K562 (cell line): ENCODE measurements at regions not wholly inside any gene's neighbourhood (a gene's known extent, or its start where the extent isn't known, plus 50 kb on each side); places are given as distances from the start of the nearest gene placed in this dataset.

Source experiments
- ADNP ChIP-seq: fragments of 200-800 bp; sonication (Bioruptor generic); IDR thresholded peaks from 2 replicates; pipeline ENCODE4 v1.6.1; 2016; ENCODE audit warnings: missing genetic modification characterization, missing compliant biosample characterization
- BRF2 ChIP-seq: IDR thresholded peaks from 3 replicates; pipeline ENCODE4 v1.6.1; 2011; ENCODE audit warnings: borderline replicate concordance, mild to moderate bottlenecking; ENCODE audit not compliant: insufficient read length, insufficient read depth
- CHAMP1 ChIP-seq: fragments of 450-650 bp; IDR thresholded peaks from 2 replicates; pipeline ENCODE4 v1.6.1; 2016; ENCODE audit warnings: mild to moderate bottlenecking
- TSHZ1 ChIP-seq: fragments of 250-450 bp; sonication (Bioruptor Pico); IDR thresholded peaks from 2 replicates; pipeline ENCODE4 v1.4.0; 2020; ENCODE audit warnings: mild to moderate bottlenecking, moderate library complexity

DNA sequence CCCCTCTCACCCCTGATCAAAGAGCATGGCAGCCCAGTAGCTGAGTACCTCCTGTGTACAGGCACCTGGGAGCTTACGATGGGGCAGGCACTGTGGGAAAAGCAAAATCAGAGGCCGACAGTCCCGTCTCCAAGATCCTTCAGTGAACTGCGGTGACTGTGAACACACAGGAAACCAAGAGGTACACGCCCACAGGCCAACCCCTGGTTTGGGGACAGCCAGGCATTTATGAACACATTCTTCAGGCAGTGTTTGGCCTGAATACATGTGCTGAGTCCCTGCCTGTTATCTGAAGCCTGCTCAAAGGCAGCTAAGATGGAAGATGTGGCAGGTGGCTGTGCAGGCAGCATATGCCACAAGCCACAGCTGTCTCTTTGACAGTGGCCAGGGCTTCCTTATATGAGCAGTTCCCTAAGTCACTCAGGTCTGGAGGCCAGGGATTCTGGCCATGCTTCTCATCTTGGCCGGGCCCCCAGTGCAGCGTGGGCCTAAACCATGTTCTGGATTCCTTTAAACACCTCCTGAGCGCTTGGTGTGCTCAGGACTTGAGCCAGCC lies 123.6 kb downstream of the UQCRFS1 start (continued):
- no peak for TF ChIP-seq BRF2
- no peak for TF ChIP-seq CHAMP1
- TF ChIP-seq ADNP (tag): no peak
- no peak for TF ChIP-seq TSHZ1 (CRISPR knock-in tag)
